GM23338 (cell line): ENCODE measurements at regions not wholly inside any gene's neighbourhood (a gene's known extent, or its start where the extent isn't known, plus 50 kb on each side); places are given as distances from the start of the nearest gene placed in this dataset.

Experiments used
- ATAC-seq: fragments of 200-7000 bp; cut with Tn5 transposase; 3 replicates; pipeline ENCODE4 v1.9.1; 2020
- DNase-seq: peaks from one replicate; pipeline ENCODE4 v3.0.0-alpha.2; 2015; ENCODE audit warnings: low spot score
- H2AFZ ChIP-seq: fragments of 200-600 bp; sonication (generic); 2 replicates; pipeline ENCODE4 v1.8.0; 2016; ENCODE audit warnings: antibody characterized with exemption, mild to moderate bottlenecking, moderate library complexity
- H3F3A ChIP-seq: fragments of 200-600 bp; sonication (generic); replicated peaks from 2 replicates; pipeline ENCODE4 v1.8.0; 2017; ENCODE audit warnings: antibody characterized with exemption, mixed run types, low read depth
- H3K27ac ChIP-seq: fragments of 200-600 bp; sonication (generic); 2 replicates; pipeline ENCODE4 v1.6.1; 2016; ENCODE audit warnings: low read depth
- H3K27me3 ChIP-seq: fragments of 200-600 bp; sonication (generic); 2 replicates; pipeline ENCODE4 v1.8.0; 2016; ENCODE audit warnings: mild to moderate bottlenecking, mixed run types, moderate library complexity; ENCODE audit not compliant: insufficient read depth
- H3K36me3 ChIP-seq: fragments of 200-600 bp; sonication (generic); 2 replicates; pipeline ENCODE4 v1.8.0; 2016; ENCODE audit warnings: mild to moderate bottlenecking; ENCODE audit not compliant: insufficient read depth
- H3K4me1 ChIP-seq: fragments of 200-600 bp; sonication (generic); 2 replicates; pipeline ENCODE4 v1.8.0; 2016; ENCODE audit warnings: mild to moderate bottlenecking, moderate library complexity; ENCODE audit not compliant: insufficient read depth
- H3K4me2 ChIP-seq: fragments of 200-600 bp; sonication (generic); 2 replicates; pipeline ENCODE4 v1.7.1; 2017; ENCODE audit warnings: mixed run types
- H3K4me3 ChIP-seq: fragments of 200-600 bp; sonication (generic); 2 replicates; pipeline ENCODE4 v1.6.1; 2016; ENCODE audit warnings: mixed run types
- H3K79me2 ChIP-seq: fragments of 200-600 bp; sonication (generic); replicated peaks from 2 replicates; pipeline ENCODE4 v1.8.0; 2017; ENCODE audit warnings: mild to moderate bottlenecking; ENCODE audit not compliant: insufficient read depth
- H3K9me2 ChIP-seq: fragments of 200-600 bp; sonication (generic); 2 replicates; pipeline ENCODE4 v1.8.0; 2017; ENCODE audit not compliant: insufficient read depth
- H4K20me1 ChIP-seq: fragments of 200-600 bp; sonication (generic); replicated peaks from 2 replicates; pipeline ENCODE4 v1.8.0; 2017; ENCODE audit warnings: mild to moderate bottlenecking; ENCODE audit not compliant: insufficient read depth
- H3K27ac Mint-ChIP-seq: 2 replicates; pipeline ENCODE4 v1.8.0; 2020; ENCODE audit warnings: inconsistent platforms, mild to moderate bottlenecking, moderate library complexity, mixed read lengths
- H3K27me3 Mint-ChIP-seq: 3 replicates; pipeline ENCODE4 v1.8.0; 2022; ENCODE audit warnings: low read depth, mild to moderate bottlenecking, moderate library complexity, mixed read lengths, inconsistent platforms; ENCODE audit not compliant: insufficient read depth, poor library complexity
- H3K36me3 Mint-ChIP-seq: 3 replicates; pipeline ENCODE4 v1.8.0; 2021; ENCODE audit warnings: low read depth, mild to moderate bottlenecking, inconsistent platforms, moderate library complexity, mixed read lengths
- H3K4me1 Mint-ChIP-seq: 3 replicates; pipeline ENCODE4 v1.8.0; 2020; ENCODE audit warnings: mild to moderate bottlenecking, inconsistent platforms, mixed read lengths
- H3K4me3 Mint-ChIP-seq: 3 replicates; pipeline ENCODE4 v1.8.0; 2021; ENCODE audit warnings: moderate library complexity, mild to moderate bottlenecking, inconsistent platforms, mixed read lengths
- H3K9me3 Mint-ChIP-seq: 3 replicates; pipeline ENCODE4 v1.8.0; 2020; ENCODE audit warnings: moderate library complexity, mild to moderate bottlenecking, inconsistent platforms, mixed read lengths
- CREB1 ChIP-seq: fragments of 250-450 bp; sonication (Bioruptor Pico); IDR thresholded peaks from 2 replicates; pipeline ENCODE4 v1.5.0; 2020; ENCODE audit warnings: low read depth, mild to moderate bottlenecking, moderate library complexity
- EZH2 ChIP-seq: fragments of 200-600 bp; sonication (generic); IDR thresholded peaks from one replicate; pipeline ENCODE4 v1.8.0; 2017; ENCODE audit warnings: antibody characterized with exemption, mild to moderate bottlenecking, low read depth; ENCODE audit not compliant: unreplicated experiment
- EZH2phosphoT487 ChIP-seq: fragments of 200-600 bp; sonication (generic); IDR thresholded peaks from one replicate; pipeline ENCODE4 v1.8.1; 2018; ENCODE audit warnings: antibody characterized with exemption; ENCODE audit not compliant: unreplicated experiment
- JUNB ChIP-seq: IDR thresholded peaks from one replicate; pipeline ENCODE4 v1.6.1; 2016; ENCODE audit warnings: antibody characterized with exemption; ENCODE audit not compliant: unreplicated experiment
- NANOG ChIP-seq: IDR thresholded peaks from 2 replicates; pipeline ENCODE4 v1.6.1; 2016; ENCODE audit warnings: antibody characterized with exemption, borderline replicate concordance
- POLR2AphosphoS5 ChIP-seq: IDR thresholded peaks from 2 replicates; pipeline ENCODE4 v1.6.1; 2016; ENCODE audit warnings: antibody characterized with exemption, low read depth
- STAT1 ChIP-seq: IDR thresholded peaks from one replicate; pipeline ENCODE4 v1.6.1; 2016; ENCODE audit warnings: antibody characterized with exemption; ENCODE audit not compliant: unreplicated experiment
- ZNF114 ChIP-seq: fragments of 250-450 bp; sonication (Bioruptor Pico); IDR thresholded peaks from 2 replicates; pipeline ENCODE4 v1.5.0; 2020; ENCODE audit warnings: mild to moderate bottlenecking, moderate library complexity
- ZNF331 ChIP-seq: fragments of 250-450 bp; sonication (Bioruptor Pico); IDR thresholded peaks from 2 replicates; pipeline ENCODE4 v1.5.0; 2020; ENCODE audit warnings: low read depth, mild to moderate bottlenecking, moderate library complexity
- TF ChIP-seq, protein P1 (sequence below): IDR thresholded peaks from one replicate; pipeline ENCODE4 v1.6.1; 2018; ENCODE audit warnings: antibody characterized with exemption; ENCODE audit not compliant: unreplicated experiment
- TF ChIP-seq, protein P2 (sequence below): fragments of 250-450 bp; sonication (Bioruptor Pico); IDR thresholded peaks from 2 replicates; pipeline ENCODE4 v1.5.0; 2020; ENCODE audit warnings: mild to moderate bottlenecking, moderate library complexity
- TF ChIP-seq, protein P3 (sequence below), 2 experiments: fragments of 200-600 bp in 1 of 2; sonication (generic) in 1 of 2; conservative IDR thresholded peaks; 2 replicates each; pipeline versions ENCODE4 v1.5.1 to v1.6.1; 2016 to 2017; ENCODE audit warnings: antibody characterized with exemption in 2 of 2, low read depth in 2 of 2, mild to moderate bottlenecking in 2 of 2, moderate library complexity in 1 of 2
- TF ChIP-seq, protein P4 (sequence below): IDR thresholded peaks from 2 replicates; pipeline ENCODE4 v1.6.1; 2016; ENCODE audit warnings: antibody characterized with exemption

DNA sequence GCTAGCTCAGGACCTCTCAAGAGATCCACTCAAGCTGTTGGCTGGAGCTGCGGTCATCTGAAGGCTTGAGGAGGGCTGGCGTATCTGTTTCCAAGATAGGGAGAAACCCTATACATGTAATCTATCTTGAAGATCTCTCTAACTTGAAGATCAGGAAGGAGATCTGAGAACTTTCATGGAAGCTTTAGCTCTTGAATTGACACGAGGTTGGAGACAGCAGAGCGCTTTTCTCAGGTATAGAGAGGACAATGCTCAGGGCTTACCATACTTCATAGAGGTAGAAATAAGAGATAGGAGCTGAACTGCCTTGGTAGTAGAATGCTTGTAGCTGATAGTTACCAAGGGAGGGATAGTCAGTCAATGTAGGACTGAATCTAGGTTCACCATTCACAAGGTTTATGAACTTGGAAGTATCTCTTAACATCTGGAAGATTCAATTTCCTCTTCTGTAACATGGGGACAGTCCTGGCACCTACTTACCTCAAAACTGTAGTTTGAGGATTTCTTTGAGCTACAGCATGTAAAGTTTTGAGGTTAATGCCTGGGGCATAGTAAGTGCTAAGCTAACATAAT, 267.0 kb upstream of the MAF start:
- Histone ChIP-seq H3K4me2 (no peak overlapping the region), H3K36me3 (no peaks in the 10 kb centered on the region), H3K79me2 (no peaks in the 10 kb centered on the region), H3F3A (no peaks in the 10 kb centered on the region), H3K27ac (no peak overlapping the region), H3K4me1 (no peaks in the 10 kb centered on the region), H2AFZ (no peak overlapping the region), H3K4me3 (no peak overlapping the region), H3K9me2 (peaks cover 22% of the 10 kb centered on the region), H4K20me1 (no peaks in the 10 kb centered on the region), H3K27me3 (no peaks in the 10 kb centered on the region)
- Mint-ChIP-seq H3K27me3 (peaks cover 2% of the 10 kb centered on the region), H3K27ac (no peak overlapping the region), H3K4me1 (no peaks in the 10 kb centered on the region), H3K36me3 (no peaks in the 10 kb centered on the region), H3K4me3 (no peak overlapping the region), H3K9me3 (no peaks in the 10 kb centered on the region)
- no peak for DNase-seq
- TF ChIP-seq, protein P1, sequence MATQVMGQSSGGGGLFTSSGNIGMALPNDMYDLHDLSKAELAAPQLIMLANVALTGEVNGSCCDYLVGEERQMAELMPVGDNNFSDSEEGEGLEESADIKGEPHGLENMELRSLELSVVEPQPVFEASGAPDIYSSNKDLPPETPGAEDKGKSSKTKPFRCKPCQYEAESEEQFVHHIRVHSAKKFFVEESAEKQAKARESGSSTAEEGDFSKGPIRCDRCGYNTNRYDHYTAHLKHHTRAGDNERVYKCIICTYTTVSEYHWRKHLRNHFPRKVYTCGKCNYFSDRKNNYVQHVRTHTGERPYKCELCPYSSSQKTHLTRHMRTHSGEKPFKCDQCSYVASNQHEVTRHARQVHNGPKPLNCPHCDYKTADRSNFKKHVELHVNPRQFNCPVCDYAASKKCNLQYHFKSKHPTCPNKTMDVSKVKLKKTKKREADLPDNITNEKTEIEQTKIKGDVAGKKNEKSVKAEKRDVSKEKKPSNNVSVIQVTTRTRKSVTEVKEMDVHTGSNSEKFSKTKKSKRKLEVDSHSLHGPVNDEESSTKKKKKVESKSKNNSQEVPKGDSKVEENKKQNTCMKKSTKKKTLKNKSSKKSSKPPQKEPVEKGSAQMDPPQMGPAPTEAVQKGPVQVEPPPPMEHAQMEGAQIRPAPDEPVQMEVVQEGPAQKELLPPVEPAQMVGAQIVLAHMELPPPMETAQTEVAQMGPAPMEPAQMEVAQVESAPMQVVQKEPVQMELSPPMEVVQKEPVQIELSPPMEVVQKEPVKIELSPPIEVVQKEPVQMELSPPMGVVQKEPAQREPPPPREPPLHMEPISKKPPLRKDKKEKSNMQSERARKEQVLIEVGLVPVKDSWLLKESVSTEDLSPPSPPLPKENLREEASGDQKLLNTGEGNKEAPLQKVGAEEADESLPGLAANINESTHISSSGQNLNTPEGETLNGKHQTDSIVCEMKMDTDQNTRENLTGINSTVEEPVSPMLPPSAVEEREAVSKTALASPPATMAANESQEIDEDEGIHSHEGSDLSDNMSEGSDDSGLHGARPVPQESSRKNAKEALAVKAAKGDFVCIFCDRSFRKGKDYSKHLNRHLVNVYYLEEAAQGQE: no peak
- TF ChIP-seq, protein P2, sequence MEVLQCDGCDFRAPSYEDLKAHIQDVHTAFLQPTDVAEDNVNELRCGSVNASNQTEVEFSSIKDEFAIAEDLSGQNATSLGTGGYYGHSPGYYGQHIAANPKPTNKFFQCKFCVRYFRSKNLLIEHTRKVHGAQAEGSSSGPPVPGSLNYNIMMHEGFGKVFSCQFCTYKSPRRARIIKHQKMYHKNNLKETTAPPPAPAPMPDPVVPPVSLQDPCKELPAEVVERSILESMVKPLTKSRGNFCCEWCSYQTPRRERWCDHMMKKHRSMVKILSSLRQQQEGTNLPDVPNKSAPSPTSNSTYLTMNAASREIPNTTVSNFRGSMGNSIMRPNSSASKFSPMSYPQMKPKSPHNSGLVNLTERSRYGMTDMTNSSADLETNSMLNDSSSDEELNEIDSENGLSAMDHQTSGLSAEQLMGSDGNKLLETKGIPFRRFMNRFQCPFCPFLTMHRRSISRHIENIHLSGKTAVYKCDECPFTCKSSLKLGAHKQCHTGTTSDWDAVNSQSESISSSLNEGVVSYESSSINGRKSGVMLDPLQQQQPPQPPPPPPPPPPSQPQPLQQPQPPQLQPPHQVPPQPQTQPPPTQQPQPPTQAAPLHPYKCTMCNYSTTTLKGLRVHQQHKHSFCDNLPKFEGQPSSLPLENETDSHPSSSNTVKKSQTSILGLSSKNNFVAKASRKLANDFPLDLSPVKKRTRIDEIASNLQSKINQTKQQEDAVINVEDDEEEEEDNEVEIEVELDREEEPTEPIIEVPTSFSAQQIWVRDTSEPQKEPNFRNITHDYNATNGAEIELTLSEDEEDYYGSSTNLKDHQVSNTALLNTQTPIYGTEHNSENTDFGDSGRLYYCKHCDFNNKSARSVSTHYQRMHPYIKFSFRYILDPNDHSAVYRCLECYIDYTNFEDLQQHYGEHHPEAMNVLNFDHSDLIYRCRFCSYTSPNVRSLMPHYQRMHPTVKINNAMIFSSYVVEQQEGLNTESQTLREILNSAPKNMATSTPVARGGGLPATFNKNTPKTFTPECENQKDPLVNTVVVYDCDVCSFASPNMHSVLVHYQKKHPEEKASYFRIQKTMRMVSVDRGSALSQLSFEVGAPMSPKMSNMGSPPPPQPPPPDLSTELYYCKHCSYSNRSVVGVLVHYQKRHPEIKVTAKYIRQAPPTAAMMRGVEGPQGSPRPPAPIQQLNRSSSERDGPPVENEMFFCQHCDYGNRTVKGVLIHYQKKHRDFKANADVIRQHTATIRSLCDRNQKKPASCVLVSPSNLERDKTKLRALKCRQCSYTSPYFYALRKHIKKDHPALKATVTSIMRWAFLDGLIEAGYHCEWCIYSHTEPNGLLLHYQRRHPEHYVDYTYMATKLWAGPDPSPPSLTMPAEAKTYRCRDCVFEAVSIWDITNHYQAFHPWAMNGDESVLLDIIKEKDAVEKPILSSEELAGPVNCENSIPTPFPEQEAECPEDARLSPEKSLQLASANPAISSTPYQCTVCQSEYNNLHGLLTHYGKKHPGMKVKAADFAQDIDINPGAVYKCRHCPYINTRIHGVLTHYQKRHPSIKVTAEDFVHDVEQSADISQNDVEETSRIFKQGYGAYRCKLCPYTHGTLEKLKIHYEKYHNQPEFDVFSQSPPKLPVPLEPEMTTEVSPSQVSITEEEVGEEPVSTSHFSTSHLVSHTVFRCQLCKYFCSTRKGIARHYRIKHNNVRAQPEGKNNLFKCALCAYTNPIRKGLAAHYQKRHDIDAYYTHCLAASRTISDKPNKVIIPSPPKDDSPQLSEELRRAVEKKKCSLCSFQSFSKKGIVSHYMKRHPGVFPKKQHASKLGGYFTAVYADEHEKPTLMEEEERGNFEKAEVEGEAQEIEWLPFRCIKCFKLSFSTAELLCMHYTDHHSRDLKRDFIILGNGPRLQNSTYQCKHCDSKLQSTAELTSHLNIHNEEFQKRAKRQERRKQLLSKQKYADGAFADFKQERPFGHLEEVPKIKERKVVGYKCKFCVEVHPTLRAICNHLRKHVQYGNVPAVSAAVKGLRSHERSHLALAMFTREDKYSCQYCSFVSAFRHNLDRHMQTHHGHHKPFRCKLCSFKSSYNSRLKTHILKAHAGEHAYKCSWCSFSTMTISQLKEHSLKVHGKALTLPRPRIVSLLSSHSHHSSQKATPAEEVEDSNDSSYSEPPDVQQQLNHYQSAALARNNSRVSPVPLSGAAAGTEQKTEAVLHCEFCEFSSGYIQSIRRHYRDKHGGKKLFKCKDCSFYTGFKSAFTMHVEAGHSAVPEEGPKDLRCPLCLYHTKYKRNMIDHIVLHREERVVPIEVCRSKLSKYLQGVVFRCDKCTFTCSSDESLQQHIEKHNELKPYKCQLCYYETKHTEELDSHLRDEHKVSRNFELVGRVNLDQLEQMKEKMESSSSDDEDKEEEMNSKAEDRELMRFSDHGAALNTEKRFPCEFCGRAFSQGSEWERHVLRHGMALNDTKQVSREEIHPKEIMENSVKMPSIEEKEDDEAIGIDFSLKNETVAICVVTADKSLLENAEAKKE (CRISPR knock-in tag): no peak
- TF ChIP-seq ZNF331 (CRISPR knock-in tag) (no peak), POLR2AphosphoS5 (no peak), STAT1 (no peak), ZNF114 (CRISPR knock-in tag) (no peak), EZH2 (no peak), EZH2phosphoT487 (no peak), JUNB (no peak), CREB1 (CRISPR knock-in tag) (no peak), NANOG (no peak)
- TF ChIP-seq, protein P3, sequence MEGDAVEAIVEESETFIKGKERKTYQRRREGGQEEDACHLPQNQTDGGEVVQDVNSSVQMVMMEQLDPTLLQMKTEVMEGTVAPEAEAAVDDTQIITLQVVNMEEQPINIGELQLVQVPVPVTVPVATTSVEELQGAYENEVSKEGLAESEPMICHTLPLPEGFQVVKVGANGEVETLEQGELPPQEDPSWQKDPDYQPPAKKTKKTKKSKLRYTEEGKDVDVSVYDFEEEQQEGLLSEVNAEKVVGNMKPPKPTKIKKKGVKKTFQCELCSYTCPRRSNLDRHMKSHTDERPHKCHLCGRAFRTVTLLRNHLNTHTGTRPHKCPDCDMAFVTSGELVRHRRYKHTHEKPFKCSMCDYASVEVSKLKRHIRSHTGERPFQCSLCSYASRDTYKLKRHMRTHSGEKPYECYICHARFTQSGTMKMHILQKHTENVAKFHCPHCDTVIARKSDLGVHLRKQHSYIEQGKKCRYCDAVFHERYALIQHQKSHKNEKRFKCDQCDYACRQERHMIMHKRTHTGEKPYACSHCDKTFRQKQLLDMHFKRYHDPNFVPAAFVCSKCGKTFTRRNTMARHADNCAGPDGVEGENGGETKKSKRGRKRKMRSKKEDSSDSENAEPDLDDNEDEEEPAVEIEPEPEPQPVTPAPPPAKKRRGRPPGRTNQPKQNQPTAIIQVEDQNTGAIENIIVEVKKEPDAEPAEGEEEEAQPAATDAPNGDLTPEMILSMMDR (conservative IDR thresholded peaks at IDR 0.05; ENCODE audit: low read depth in 2 of 2): no peak
- TF ChIP-seq, protein P4, sequence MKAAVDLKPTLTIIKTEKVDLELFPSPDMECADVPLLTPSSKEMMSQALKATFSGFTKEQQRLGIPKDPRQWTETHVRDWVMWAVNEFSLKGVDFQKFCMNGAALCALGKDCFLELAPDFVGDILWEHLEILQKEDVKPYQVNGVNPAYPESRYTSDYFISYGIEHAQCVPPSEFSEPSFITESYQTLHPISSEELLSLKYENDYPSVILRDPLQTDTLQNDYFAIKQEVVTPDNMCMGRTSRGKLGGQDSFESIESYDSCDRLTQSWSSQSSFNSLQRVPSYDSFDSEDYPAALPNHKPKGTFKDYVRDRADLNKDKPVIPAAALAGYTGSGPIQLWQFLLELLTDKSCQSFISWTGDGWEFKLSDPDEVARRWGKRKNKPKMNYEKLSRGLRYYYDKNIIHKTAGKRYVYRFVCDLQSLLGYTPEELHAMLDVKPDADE: no peak
- no peak for ATAC-seq
